ENCODE measurements at regions not wholly inside any gene's neighbourhood (a gene's known extent, or its start where the extent isn't known, plus 50 kb on each side); places are given as distances from the start of the nearest gene placed in this dataset.
"Not testable (repeated sequence)": the region's sequence is repeated elsewhere in the genome, so short reads cannot be mapped to it uniquely, and the experiment has no call there.

DNA sequence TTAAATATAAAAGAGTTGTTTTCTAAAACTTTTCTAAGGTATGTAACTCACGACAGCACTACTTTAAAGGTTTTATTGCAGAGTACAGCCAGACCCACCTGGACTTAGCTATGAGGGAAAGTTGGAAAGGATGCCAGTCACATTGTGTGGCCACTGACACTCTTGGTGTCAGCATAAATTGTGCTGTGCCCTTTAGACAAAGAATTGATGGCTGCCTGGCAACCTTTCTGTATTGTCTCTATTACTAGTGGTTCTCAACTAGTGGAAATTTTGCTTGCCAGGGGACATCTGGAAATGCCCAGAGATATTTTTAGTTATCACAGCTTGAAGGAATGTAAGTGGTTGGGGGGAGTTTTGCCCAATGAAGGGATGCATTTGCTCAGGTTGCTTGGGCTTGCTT, 117.5 kb upstream of the APP start:
- H3K9me3 Mint-ChIP-seq = peaks cover 0 to 8% of the 10 kb centered on the region in 2 donors
- no peak overlapping the region for H3K27ac Mint-ChIP-seq
- H3K36me3 Mint-ChIP-seq (ENCODE audit: insufficient read depth) = no peaks in the 10 kb centered on the region
- H3K4me1 Mint-ChIP-seq (ENCODE audit: low read depth in 2 of 2) = no peaks in the 10 kb centered on the region
- ATAC-seq (replicated peaks) (no peak), DNase-seq (no peak)
- no peak overlapping the region for H3K4me3 Mint-ChIP-seq
- no peaks in the 10 kb centered on the region for H3K27me3 Mint-ChIP-seq

GRCh38 chr21:26284531-26284930, 114.0 kb upstream of the APP start:
- Mint-ChIP-seq H3K4me1 (ENCODE audit: low read depth in 2 of 2) (no peaks in the 10 kb centered on the region), H3K9me3 (peaks cover 0 to 9% of the 10 kb centered on the region in 2 donors), H3K27ac (no peak overlapping the region), H3K27me3 (no peaks in the 10 kb centered on the region), H3K4me3 (no peak overlapping the region), H3K36me3 (ENCODE audit: insufficient read depth) (no peaks in the 10 kb centered on the region)
- DNase-seq (no peak), ATAC-seq (replicated peaks) (no peak)

GRCh38 chr21:26282058-26282457, 111.5 kb upstream of the APP start:
- ATAC-seq (replicated peaks) = no peak
- no peak overlapping the region for H3K27ac Mint-ChIP-seq
- H3K9me3 Mint-ChIP-seq = peaks cover 12 to 14% of the 10 kb centered on the region in 2 donors
- no peaks in the 10 kb centered on the region for H3K27me3 Mint-ChIP-seq
- H3K4me1 Mint-ChIP-seq (ENCODE audit: low read depth in 2 of 2) = no peaks in the 10 kb centered on the region
- no peak overlapping the region for H3K4me3 Mint-ChIP-seq
- no peaks in the 10 kb centered on the region for H3K36me3 Mint-ChIP-seq (ENCODE audit: insufficient read depth)
- DNase-seq = no peak

DNA sequence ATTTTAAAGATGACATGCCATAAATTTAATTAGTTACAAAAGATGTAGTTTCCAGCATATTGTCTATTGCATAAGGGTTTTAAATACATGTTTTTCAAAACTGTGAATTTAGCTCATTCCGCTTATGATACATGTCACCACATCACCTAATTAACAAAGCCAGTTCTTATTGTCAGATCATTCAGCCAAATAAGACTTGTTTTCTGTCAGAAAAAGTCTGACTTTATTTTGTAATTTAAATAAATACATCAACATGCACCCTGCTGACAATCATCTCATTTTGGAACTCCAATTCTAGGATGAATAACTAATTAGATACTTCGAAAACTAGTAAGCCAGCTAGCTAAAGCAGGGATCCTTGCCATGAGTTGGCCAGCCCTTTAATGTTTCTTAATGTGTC, 110.9 kb upstream of the APP start:
- H3K4me1 Mint-ChIP-seq (ENCODE audit: low read depth in 2 of 2) = no peaks in the 10 kb centered on the region
- H3K9me3 Mint-ChIP-seq = peaks cover 12 to 20% of the 10 kb centered on the region in 2 donors
- DNase-seq = no peak
- H3K27me3 Mint-ChIP-seq = no peaks in the 10 kb centered on the region
- no peak overlapping the region for H3K27ac Mint-ChIP-seq
- no peak overlapping the region for H3K4me3 Mint-ChIP-seq
- no peaks in the 10 kb centered on the region for H3K36me3 Mint-ChIP-seq (ENCODE audit: insufficient read depth)
- ATAC-seq (replicated peaks) = no peak

DNA sequence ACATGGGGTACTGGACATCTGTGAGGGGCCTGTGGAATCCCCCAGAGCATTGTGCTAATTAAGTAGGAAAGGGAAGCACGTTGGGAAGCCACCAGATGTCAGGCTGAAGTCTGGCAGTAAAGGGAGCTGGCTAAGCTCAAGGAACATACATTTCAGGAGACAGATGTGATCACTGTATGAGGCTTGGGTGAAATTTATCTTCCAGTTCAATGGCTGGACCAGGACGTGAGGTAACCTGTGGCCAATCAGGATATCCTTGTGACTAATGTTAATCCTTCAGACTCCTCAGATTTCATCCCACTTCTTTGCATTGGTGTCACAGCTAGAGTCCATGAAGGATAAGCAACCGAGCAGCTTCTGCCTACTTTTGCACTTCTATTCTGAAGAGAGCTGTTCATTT, 110.2 kb upstream of the APP start:
- ATAC-seq (replicated peaks) = no peak
- Mint-ChIP-seq H3K27me3 (no peaks in the 10 kb centered on the region), H3K4me1 (ENCODE audit: low read depth in 2 of 2) (no peaks in the 10 kb centered on the region), H3K27ac (no peak overlapping the region), H3K36me3 (ENCODE audit: insufficient read depth) (no peaks in the 10 kb centered on the region), H3K4me3 (no peak overlapping the region), H3K9me3 (peaks cover 10 to 22% of the 10 kb centered on the region in 2 donors)
- no peak for DNase-seq

DNA sequence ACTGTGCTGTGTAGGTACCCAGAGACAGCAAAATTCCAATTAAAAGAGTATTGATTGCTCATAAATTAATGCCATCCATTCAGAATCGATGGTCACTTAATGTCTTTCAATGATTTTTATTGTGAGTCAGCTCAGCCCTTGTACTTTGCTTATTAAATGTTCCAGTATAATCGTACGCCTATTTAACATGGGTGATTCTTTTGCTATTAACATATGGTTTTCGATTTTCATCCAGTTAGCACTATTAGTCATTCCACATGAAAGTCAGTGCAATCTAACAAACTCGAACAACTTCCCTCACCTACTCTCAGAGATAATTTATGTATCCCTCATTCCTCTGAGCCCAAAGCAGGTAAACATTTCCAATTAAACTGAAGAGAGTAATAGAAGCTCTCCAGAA, 109.6 kb upstream of the APP start:
- Mint-ChIP-seq H3K4me1 (ENCODE audit: low read depth in 2 of 2) (no peaks in the 10 kb centered on the region), H3K27me3 (no peaks in the 10 kb centered on the region), H3K4me3 (no peak overlapping the region), H3K27ac (no peak overlapping the region), H3K36me3 (ENCODE audit: insufficient read depth) (no peaks in the 10 kb centered on the region), H3K9me3 (peaks cover 9 to 22% of the 10 kb centered on the region in 2 donors)
- DNase-seq (no peak), ATAC-seq (replicated peaks) (no peak)

- H3K4me1 Mint-ChIP-seq (ENCODE audit: low read depth in 2 of 2) = no peaks in the 10 kb centered on the region
- H3K9me3 Mint-ChIP-seq = peaks cover 11 to 52% of the 10 kb centered on the region in 2 donors
- no peak overlapping the region for H3K27ac Mint-ChIP-seq
- H3K27me3 Mint-ChIP-seq = no peaks in the 10 kb centered on the region
- no peak for ATAC-seq (replicated peaks)
- no peaks in the 10 kb centered on the region for H3K36me3 Mint-ChIP-seq (ENCODE audit: insufficient read depth)
- H3K4me3 Mint-ChIP-seq = no peak overlapping the region
- no peak for DNase-seq
These were observed 105.2 kb upstream of the APP start for GRCh38 chr21:26275801-26276200.

DNA sequence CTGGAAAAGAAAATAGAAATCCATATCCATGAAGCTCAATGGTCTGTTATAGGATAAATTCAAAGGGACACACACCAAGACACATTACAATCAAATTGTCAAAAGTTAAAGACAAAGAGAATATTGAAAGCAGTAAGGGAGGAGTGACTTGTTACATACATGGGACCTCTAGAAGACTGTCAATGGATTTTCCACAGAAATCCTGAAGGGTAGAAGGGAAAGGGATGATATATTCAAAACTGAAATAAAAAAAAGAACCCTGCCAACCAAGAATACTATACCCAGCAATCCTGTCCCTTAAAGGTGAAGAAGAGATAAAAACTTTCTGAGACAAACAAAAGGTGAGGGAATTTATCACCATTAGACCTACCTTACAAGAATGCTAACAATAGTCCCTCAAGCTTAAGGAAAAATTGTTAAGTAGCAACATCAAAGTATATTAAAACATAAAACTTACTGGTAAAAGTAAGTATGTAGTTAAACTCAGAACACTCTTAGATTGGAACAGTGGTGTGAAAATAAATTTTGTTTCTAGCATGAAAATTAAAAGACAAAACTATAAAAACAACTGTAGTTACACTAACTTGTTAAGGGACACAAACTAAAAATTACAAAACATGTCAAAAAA, 103.2 kb upstream of the APP start:
- no peaks in the 10 kb centered on the region for H3K36me3 Mint-ChIP-seq (ENCODE audit: insufficient read depth)
- no peak for ATAC-seq (replicated peaks)
- no peak overlapping the region for H3K27ac Mint-ChIP-seq
- no peaks in the 10 kb centered on the region for H3K4me1 Mint-ChIP-seq (ENCODE audit: low read depth in 2 of 2)
- peaks cover 12 to 52% of the 10 kb centered on the region in 2 donors for H3K9me3 Mint-ChIP-seq
- no peak for DNase-seq
- no peak overlapping the region for H3K4me3 Mint-ChIP-seq
- H3K27me3 Mint-ChIP-seq = no peaks in the 10 kb centered on the region

DNA sequence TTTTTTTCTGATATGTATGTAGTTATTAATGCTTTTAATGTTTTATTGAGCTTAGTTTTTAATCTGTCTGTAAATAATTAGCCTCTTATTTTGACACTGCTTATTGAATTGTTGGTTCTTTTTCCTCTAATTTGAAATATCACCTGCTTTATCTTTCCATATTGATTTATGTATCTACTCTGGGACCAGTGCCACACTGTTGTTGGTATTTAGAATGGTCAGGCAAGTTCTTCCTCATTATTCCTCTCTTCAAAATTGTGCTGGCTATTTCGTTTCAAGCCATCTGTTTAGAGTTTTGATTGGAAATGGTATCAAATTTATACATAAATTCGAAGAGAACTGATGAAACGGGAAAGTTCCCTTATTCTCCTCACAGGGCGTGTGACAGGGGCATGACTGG, 96.8 kb upstream of the APP start:
- Mint-ChIP-seq H3K36me3 (ENCODE audit: insufficient read depth) (no peaks in the 10 kb centered on the region), H3K4me3 (no peak overlapping the region), H3K9me3 (peaks cover 6 to 15% of the 10 kb centered on the region in 2 donors), H3K27me3 (no peaks in the 10 kb centered on the region), H3K4me1 (ENCODE audit: low read depth in 2 of 2) (no peaks in the 10 kb centered on the region), H3K27ac (no peak overlapping the region)
- no peak for DNase-seq
- no peak for ATAC-seq (replicated peaks)

DNA sequence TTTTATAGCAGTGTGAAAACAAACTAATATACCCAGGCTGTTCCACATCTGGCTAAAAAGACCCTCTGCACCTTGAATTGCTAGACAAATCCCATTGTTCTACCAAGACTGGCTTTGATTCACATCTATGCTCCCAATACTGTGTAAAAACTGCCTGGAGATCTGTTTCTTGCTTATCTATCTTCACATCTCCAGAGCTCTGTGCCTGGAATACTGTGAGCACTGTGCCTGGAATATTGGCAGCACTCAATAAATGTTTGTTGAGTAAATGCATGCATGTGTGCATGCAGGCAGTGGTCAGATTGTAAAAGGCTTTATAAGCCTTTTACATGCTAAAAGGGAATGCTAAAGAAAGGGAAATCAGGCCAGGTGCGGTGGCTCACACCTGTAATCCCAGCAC, 75.5 kb upstream of the APP start:
- ATAC-seq (replicated peaks) (no peak), DNase-seq (no peak)
- Mint-ChIP-seq H3K9me3 (peaks cover 4 to 7% of the 10 kb centered on the region in 2 donors), H3K36me3 (ENCODE audit: insufficient read depth) (no peaks in the 10 kb centered on the region), H3K27me3 (no peaks in the 10 kb centered on the region), H3K4me3 (no peak overlapping the region), H3K27ac (no peak overlapping the region), H3K4me1 (ENCODE audit: low read depth in 2 of 2) (no peaks in the 10 kb centered on the region)

- ATAC-seq (replicated peaks) = no peak
These were observed 74.9 kb upstream of the APP start for GRCh38 chr21:26245428-26245827.

GRCh38 chr21:26238646-26239045, 68.1 kb upstream of the APP start:
- Mint-ChIP-seq H3K36me3 (ENCODE audit: insufficient read depth) (no peaks in the 10 kb centered on the region), H3K9me3 (no peaks in the 10 kb centered on the region), H3K4me1 (ENCODE audit: low read depth in 2 of 2) (no peaks in the 10 kb centered on the region), H3K27ac (no peak overlapping the region), H3K4me3 (no peak overlapping the region), H3K27me3 (no peaks in the 10 kb centered on the region)
- ATAC-seq (replicated peaks) (no peak), DNase-seq (no peak)

More at GRCh38 chr21:26245428-26245827, 74.9 kb upstream of the APP start:
- H3K27ac Mint-ChIP-seq = no peak overlapping the region
- no peaks in the 10 kb centered on the region for H3K4me1 Mint-ChIP-seq (ENCODE audit: low read depth in 2 of 2)
- no peaks in the 10 kb centered on the region for H3K36me3 Mint-ChIP-seq (ENCODE audit: insufficient read depth)
- peaks cover 4 to 7% of the 10 kb centered on the region in 2 donors for H3K9me3 Mint-ChIP-seq
- no peaks in the 10 kb centered on the region for H3K27me3 Mint-ChIP-seq
- DNase-seq = no peak
- no peak overlapping the region for H3K4me3 Mint-ChIP-seq

DNA sequence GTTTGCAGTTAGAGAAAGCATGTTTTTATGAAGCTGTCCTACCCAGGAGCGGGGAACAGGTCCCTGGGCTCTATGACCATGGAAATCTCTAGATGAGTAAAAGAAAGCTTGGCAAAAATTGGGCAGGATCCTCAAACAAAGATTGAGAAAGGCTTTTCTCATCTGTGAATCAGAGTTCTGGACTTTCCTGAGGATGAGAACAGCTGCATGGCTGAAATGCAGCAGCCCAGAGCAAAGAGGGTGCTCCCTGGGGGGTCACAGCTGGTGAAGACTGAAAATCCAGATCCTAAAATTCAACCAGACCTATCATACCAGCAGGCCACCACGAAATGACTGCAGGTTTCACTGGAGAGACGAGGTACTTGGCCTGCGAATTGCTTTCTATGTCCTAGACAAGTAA, 65.7 kb upstream of the APP start:
- peaks cover 3 to 9% of the 10 kb centered on the region in 2 donors for H3K9me3 Mint-ChIP-seq
- no peak overlapping the region for H3K27ac Mint-ChIP-seq

GRCh38 chr21:26233297-26233696, 62.7 kb upstream of the APP start:
- DNase-seq; H3K9me3 Mint-ChIP-seq; H3K36me3 Mint-ChIP-seq (ENCODE audit: insufficient read depth); H3K4me3 Mint-ChIP-seq; H3K27ac Mint-ChIP-seq; H3K4me1 Mint-ChIP-seq (ENCODE audit: low read depth in 2 of 2); ATAC-seq (replicated peaks); H3K27me3 Mint-ChIP-seq: not testable (repeated sequence)

More for the DNA sequence above, 65.7 kb upstream of the APP start:
- no peaks in the 10 kb centered on the region for H3K4me1 Mint-ChIP-seq (ENCODE audit: low read depth in 2 of 2)
- DNase-seq = no peak
- no peaks in the 10 kb centered on the region for H3K36me3 Mint-ChIP-seq (ENCODE audit: insufficient read depth)
- H3K27me3 Mint-ChIP-seq = no peaks in the 10 kb centered on the region
- ATAC-seq (replicated peaks) = no peak
- no peak overlapping the region for H3K4me3 Mint-ChIP-seq

DNA sequence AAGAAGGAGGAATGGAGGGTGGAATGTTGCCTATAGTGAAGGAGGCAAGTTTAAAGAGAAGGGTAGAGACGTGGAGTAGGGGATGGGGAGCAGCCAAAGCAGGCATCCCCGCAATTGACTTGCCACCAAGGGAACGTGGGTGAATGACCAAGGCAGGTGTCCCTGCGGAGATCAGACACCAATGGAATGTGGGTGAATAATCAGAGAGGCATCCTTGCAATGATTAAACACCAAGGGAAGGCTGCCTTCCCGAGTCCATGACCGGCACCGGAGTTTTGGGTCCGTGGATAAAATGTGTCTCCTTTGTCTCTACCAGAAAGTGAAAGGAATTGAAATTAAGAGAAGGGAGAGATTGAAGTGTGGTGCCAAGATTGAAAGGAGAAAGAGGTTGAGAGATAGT, 61.9 kb upstream of the APP start:
- DNase-seq; H3K27ac Mint-ChIP-seq; ATAC-seq (replicated peaks); H3K36me3 Mint-ChIP-seq (ENCODE audit: insufficient read depth); H3K4me1 Mint-ChIP-seq (ENCODE audit: low read depth in 2 of 2); H3K4me3 Mint-ChIP-seq; H3K27me3 Mint-ChIP-seq; H3K9me3 Mint-ChIP-seq: not testable (repeated sequence)

Data from effector memory CD8-positive, alpha-beta T cell (primary cell).